LNCAP (cell line): ENCODE measurements at regions not wholly inside any gene's neighbourhood (a gene's known extent, or its start where the extent isn't known, plus 50 kb on each side); places are given as distances from the start of the nearest gene placed in this dataset.

ENCODE experiments used
- TF ChIP-seq, protein P1 (sequence below): fragments of 450-650 bp; IDR thresholded peaks from 2 replicates; pipeline ENCODE4 v1.5.1; 2017; ENCODE audit warnings: mild to moderate bottlenecking

GRCh38 chr4:115759231-115759630 lies 645.8 kb upstream of the NDST4 start:
- TF ChIP-seq, protein P1, sequence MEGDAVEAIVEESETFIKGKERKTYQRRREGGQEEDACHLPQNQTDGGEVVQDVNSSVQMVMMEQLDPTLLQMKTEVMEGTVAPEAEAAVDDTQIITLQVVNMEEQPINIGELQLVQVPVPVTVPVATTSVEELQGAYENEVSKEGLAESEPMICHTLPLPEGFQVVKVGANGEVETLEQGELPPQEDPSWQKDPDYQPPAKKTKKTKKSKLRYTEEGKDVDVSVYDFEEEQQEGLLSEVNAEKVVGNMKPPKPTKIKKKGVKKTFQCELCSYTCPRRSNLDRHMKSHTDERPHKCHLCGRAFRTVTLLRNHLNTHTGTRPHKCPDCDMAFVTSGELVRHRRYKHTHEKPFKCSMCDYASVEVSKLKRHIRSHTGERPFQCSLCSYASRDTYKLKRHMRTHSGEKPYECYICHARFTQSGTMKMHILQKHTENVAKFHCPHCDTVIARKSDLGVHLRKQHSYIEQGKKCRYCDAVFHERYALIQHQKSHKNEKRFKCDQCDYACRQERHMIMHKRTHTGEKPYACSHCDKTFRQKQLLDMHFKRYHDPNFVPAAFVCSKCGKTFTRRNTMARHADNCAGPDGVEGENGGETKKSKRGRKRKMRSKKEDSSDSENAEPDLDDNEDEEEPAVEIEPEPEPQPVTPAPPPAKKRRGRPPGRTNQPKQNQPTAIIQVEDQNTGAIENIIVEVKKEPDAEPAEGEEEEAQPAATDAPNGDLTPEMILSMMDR: no peak

DNA sequence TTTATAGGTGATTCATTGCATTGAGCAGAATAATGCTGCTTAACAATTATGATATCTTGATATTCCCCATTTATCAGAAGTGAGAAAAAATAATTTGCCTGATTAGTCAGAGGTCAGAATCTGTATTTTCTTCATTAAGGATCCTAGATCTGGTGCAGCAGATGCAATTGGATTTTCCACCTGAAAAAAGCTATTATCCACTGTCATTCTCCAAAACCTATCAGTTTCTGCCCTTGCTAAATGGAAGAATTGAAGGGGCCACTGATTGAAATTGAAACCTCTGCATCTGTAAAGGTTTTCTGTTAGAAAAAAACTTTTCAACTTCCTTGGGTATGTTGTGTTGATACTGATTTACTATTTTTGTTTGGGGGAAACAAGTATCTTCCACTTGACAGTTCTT lies 636.0 kb upstream of the NDST4 start:
- TF ChIP-seq, protein P1: no peak

GRCh38 chr4:115740806-115741205 lies 627.4 kb upstream of the NDST4 start:
- TF ChIP-seq, protein P1: no peak

DNA sequence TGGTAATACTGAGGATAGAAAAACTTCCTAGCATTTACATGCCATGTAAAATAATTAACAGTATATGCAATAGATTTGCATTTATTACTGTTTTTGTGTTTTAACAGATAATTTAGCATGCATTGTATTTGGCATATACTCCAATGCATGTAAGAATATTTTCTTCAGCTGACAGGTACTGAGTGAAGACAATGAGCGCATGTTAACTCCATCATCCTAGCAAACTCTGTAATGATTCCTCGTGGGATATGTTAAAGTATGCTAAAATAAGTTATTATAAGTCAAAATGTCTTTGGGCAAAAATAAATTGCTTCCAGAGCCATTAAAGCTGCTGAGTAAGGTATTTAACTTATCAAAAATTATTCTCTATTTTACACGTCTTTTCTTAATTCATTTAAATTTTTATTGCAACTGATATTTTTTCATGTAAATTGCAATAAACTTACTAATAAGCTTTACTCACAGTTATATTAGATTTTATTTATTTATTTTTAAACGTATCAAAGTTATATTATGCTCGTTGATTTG lies 616.4 kb upstream of the NDST4 start:
- TF ChIP-seq, protein P1: no peak

- TF ChIP-seq, protein P1: no peak
Observed at GRCh38 chr4:115723621-115724020, 610.2 kb upstream of the NDST4 start.

- TF ChIP-seq, protein P1: no peak
Observed at GRCh38 chr4:115720611-115721010, 607.2 kb upstream of the NDST4 start.

DNA sequence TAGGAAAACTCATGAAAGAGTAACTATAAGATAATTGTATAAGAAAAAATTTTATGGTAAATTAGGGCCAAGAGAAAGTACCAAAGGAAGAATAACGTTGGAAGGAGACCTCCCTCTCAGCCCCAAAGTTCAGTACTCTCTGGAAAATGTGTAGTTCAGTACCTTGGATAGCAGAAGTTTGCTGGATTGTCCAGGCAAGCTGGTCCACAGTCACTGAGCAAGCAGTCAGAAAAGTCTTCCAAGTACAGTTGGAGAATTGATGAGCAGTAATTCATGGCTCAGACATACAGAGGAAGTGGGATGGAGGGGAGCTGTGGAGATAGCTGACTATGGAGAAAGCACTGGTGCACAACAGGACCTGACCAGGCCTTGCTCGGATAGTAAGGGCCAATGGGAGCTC lies 598.2 kb upstream of the NDST4 start:
- TF ChIP-seq, protein P1: no peak

DNA sequence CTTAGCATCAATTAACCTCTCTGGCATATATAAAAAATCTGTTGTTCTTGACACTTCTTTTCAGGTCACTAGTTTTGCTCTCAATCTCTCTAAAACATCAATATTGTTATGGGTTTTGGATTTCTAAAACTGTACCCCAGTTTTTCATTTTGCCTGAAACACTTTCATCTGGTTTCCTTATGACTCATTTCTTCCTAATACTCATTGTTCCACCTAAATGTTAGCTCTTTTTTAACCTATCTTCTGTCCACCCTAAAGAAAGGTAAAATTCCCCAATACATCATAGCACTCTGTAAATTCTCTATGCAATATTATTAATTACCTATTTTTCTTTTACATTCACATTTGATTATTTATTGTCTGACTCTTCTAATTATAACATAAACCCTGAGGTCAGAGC lies 575.5 kb upstream of the NDST4 start:
- TF ChIP-seq, protein P1: no peak
